A549 (cell line): ENCODE measurements at regions not wholly inside any gene's neighbourhood (a gene's known extent, or its start where the extent isn't known, plus 50 kb on each side); places are given as distances from the start of the nearest gene placed in this dataset.
A peak's percentile ranks its signal among the peaks of the same experiment; 100 is the strongest.

Experiments used
- ATAC-seq, 2 experiments: fragments of 200-7000 bp in 1 of 2; fragments of >200 bp in 1 of 2; cut with Nextera tagmentation in 1 of 2; cut with Tn5 transposase in 1 of 2; 3 replicates each; pipeline versions ENCODE4 v1.8.0 to v1.9.1; 2018 to 2020; ENCODE audit warnings: mild to moderate bottlenecking in 1 of 2, moderate library complexity in 1 of 2
- CTCF ChIA-PET: fragments of 300-600 bp; sonication (Branson Sonifier 250); formaldehyde crosslinking; extraction: SDS; loops from one replicate; lab custom pipeline; 2021; ENCODE audit warnings: antibody characterized with exemption, inconsistent platforms; lab: Yijun Ruan, JAX
- POLR2A ChIA-PET: fragments of 350-600 bp; formaldehyde crosslinking; extraction: SDS; loops from one replicate; lab custom pipeline; 2021; ENCODE audit warnings: antibody characterized with exemption, inconsistent platforms; lab: Yijun Ruan, JAX
- DNase-seq, 2 experiments: peaks; one replicate each; pipeline versions ENCODE4 v3.0.0 to v3.0.0-alpha.2; 2011 to 2016; ENCODE audit warnings: low read depth in 1 of 2, low spot score in 1 of 2
- FAIRE-seq: peaks from 2 replicates; lab custom pipeline; 2011; peaks lifted over from hg19 to GRCh38; lab: Jason Lieb, UNC
- H3K27ac ChIP-seq, 2 experiments: fragments of >200 bp; sonication (Bioruptor Twin); formaldehyde crosslinking; 3 replicates each; pipeline ENCODE4 v1.5.1; 2016 to 2017
- H3K4me1 ChIP-seq: fragments of >200 bp; sonication (Bioruptor Twin); formaldehyde crosslinking; 3 replicates; pipeline ENCODE4 v1.6.1; 2016
- H3K4me2 ChIP-seq: fragments of >200 bp; sonication (Bioruptor Twin); formaldehyde crosslinking; 3 replicates; pipeline ENCODE4 v1.6.1; 2016
- H3K4me3 ChIP-seq: fragments of >200 bp; sonication (Bioruptor Twin); formaldehyde crosslinking; 3 replicates; pipeline ENCODE4 v1.5.1; 2016
- H3K9me3 ChIP-seq: fragments of >200 bp; sonication (Bioruptor Twin); formaldehyde crosslinking; 3 replicates; pipeline ENCODE4 v1.6.1; 2016
- CBX8 ChIP-seq: fragments of 200-600 bp; sonication (generic); IDR thresholded peaks from 2 replicates; pipeline ENCODE4 v1.6.1; 2016
- CHD2 ChIP-seq: fragments of 150-350 bp; IDR thresholded peaks from 2 replicates; pipeline ENCODE4 v1.6.1; 2014; ENCODE audit warnings: low read length; ENCODE audit not compliant: partially characterized antibody
- CHD4 ChIP-seq: fragments of 200-600 bp; sonication (generic); IDR thresholded peaks from 2 replicates; pipeline ENCODE4 v1.6.1; 2016; ENCODE audit warnings: antibody characterized with exemption, mild to moderate bottlenecking, borderline replicate concordance
- EHMT2 ChIP-seq: fragments of 200-600 bp; sonication (generic); IDR thresholded peaks from 2 replicates; pipeline ENCODE4 v1.6.1; 2016; ENCODE audit warnings: antibody characterized with exemption, low read depth, mild to moderate bottlenecking, moderate library complexity
- EP300 ChIP-seq, 2 experiments: fragments of >200 bp; sonication (Bioruptor Twin); formaldehyde crosslinking; IDR thresholded peaks; 2 replicates in 1 of 2; 3 replicates in 1 of 2; pipeline ENCODE4 v1.6.1; 2016 to 2017
- ESRRA ChIP-seq: fragments of 150-350 bp; IDR thresholded peaks from 2 replicates; pipeline ENCODE4 v1.6.1; 2014; ENCODE audit warnings: mild to moderate bottlenecking, low read length, borderline replicate concordance
- GATA3 ChIP-seq: IDR thresholded peaks from 2 replicates; pipeline ENCODE4 v1.6.1; 2012; ENCODE audit warnings: borderline replicate concordance
- HOXA7 ChIP-seq: fragments of 250-450 bp; sonication (Bioruptor Pico); IDR thresholded peaks from 2 replicates; pipeline ENCODE4 v1.5.0; 2020; ENCODE audit warnings: mild to moderate bottlenecking, moderate library complexity
- NFE2L2 ChIP-seq: fragments of 150-350 bp; conservative IDR thresholded peaks from 2 replicates; pipeline ENCODE4 v1.6.1; 2014; ENCODE audit warnings: low read length
- NPAS2 ChIP-seq: fragments of 250-450 bp; sonication (Bioruptor Pico); IDR thresholded peaks from 2 replicates; pipeline ENCODE4 v1.8.0; 2022; ENCODE audit warnings: mild to moderate bottlenecking, moderate library complexity, borderline replicate concordance
- POLR2A ChIP-seq: IDR thresholded peaks from 2 replicates; pipeline ENCODE4 v1.6.1; 2012; ENCODE audit warnings: mild to moderate bottlenecking, low read length
- RAD21 ChIP-seq, 2 experiments: fragments of >200 bp in 1 of 2; sonication (Bioruptor Twin) in 1 of 2; formaldehyde crosslinking in 1 of 2; IDR thresholded peaks in 1 of 2; conservative IDR thresholded peaks in 1 of 2; 2 replicates in 1 of 2; 3 replicates in 1 of 2; pipeline ENCODE4 v1.6.1; 2012 to 2018; ENCODE audit warnings: inconsistent platforms in 1 of 2
- RNF2 ChIP-seq: fragments of 200-600 bp; sonication (generic); IDR thresholded peaks from 2 replicates; pipeline ENCODE4 v1.6.1; 2016; ENCODE audit warnings: low read depth, mild to moderate bottlenecking, antibody characterized with exemption, moderate library complexity, borderline replicate concordance
- SMC3 ChIP-seq: fragments of >200 bp; sonication (Bioruptor Twin); formaldehyde crosslinking; IDR thresholded peaks from 3 replicates; pipeline ENCODE4 v1.6.1; 2018; ENCODE audit warnings: inconsistent platforms
- TFCP2L1 ChIP-seq: fragments of 250-450 bp; sonication (Bioruptor Pico); IDR thresholded peaks from 2 replicates; pipeline ENCODE4 v1.5.0; 2021; ENCODE audit warnings: mild to moderate bottlenecking
- TP53 ChIP-seq: fragments of 250-450 bp; sonication (Bioruptor Pico); IDR thresholded peaks from 2 replicates; pipeline ENCODE4 v1.5.0; 2021; ENCODE audit warnings: mild to moderate bottlenecking, moderate library complexity
- ZC3H11A ChIP-seq: fragments of 450-650 bp; IDR thresholded peaks from 2 replicates; pipeline ENCODE4 v1.6.1; 2014; ENCODE audit warnings: antibody characterized with exemption, mild to moderate bottlenecking
- WGBS: methylation state at CpG from one replicate; pipeline ENCODE4 v1.1.6; 2017; ENCODE audit errors: missing lambda C conversion rate; 5-methylcytosine and 5-hydroxymethylcytosine counted together
- TF ChIP-seq, protein P1 (sequence below): IDR thresholded peaks from 2 replicates; pipeline ENCODE4 v1.6.1; 2012; ENCODE audit warnings: low read depth, borderline replicate concordance
- TF ChIP-seq, protein P2 (sequence below): fragments of 450-650 bp; IDR thresholded peaks from 2 replicates; pipeline ENCODE4 v1.6.1; 2014; ENCODE audit warnings: antibody characterized with exemption

DNA sequence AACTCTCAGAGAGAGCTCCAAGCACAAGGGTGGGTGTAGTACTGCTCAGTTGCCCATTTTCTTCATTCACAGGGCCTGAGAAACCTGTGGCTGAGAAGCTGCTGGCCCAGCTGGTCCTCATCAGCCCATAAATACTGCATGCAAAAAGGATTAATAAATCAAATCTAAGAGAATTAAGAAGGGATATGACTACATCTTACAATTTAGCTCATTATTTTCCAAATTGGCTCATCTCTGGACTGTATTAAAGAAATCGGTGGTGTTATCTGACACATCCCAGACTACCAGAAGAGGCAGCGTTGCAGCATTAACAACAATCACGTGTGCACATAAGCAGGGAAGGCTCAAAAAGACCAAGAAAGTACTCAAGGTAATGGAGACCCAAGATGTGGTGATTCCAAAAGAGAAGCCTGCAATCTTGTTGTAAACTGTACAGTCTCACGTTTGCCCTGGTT lies 90.7 kb downstream of the CD24 start:
- CTCF ChIA-PET: no interaction called here
- no peak overlapping the region for H3K4me3 ChIP-seq
- no peaks in the 10 kb centered on the region for H3K9me3 ChIP-seq
- POLR2A ChIA-PET: no interaction called here
- H3K27ac ChIP-seq: peak overlapping the region in 1 of 2 experiments; percentile 62; a peak in 3 of 6 replicates
- TF ChIP-seq CHD2 (no peak), TP53 (CRISPR knock-in tag) (no peak), EHMT2 (no peak), RAD21 (conservative IDR thresholded peaks at IDR 0.05 in 1 of 2, IDR thresholded peaks at IDR 0.05 in 1 of 2) (peak in 1 of 2 experiments; percentile 25; a peak in 2 of 5 replicates)
- DNase-seq (peak in 1 of 2 experiments; percentile 35), FAIRE-seq (no peak), ATAC-seq (peak; percentile 68 to 74; a peak in 4 of 6 replicates)
- H3K4me1 ChIP-seq: peaks cover 37% of the 10 kb centered on the region
- no peak overlapping the region for H3K4me2 ChIP-seq
- 60% methylated on average over 4 of the region's 4 CpGs for WGBS

- 84% methylated on average over 8 of the region's 8 CpGs for WGBS
- peaks cover 32% of the 10 kb centered on the region for H3K4me1 ChIP-seq
- TF ChIP-seq HOXA7 (no peak), CHD4 (no peak), ESRRA (no peak), RNF2 (no peak), CBX8 (no peak), TFCP2L1 (CRISPR knock-in tag) (no peak), SMC3 (no peak)
- TF ChIP-seq, all 56 proteins: peak for 0
- Histone ChIP-seq H3K27ac (peak overlapping the region in 1 of 2 experiments; percentile 62; a peak in 3 of 6 replicates), H3K9me3 (no peaks in the 10 kb centered on the region), H3K4me3 (no peak overlapping the region), H3K4me2 (no peak overlapping the region)
- ChIA-PET CTCF (interaction anchor here (0.6 kb wide), 1 partner anchor 379 kb away, joined by 3 read pairs; no protein-coding TSS in a partner anchor), POLR2A (no interaction called here)
- DNase-seq (no peak), FAIRE-seq (no peak), ATAC-seq (no peak)
Measured at GRCh38 chr6:106882601-106883518, 91.7 kb downstream of the CD24 start.

DNA sequence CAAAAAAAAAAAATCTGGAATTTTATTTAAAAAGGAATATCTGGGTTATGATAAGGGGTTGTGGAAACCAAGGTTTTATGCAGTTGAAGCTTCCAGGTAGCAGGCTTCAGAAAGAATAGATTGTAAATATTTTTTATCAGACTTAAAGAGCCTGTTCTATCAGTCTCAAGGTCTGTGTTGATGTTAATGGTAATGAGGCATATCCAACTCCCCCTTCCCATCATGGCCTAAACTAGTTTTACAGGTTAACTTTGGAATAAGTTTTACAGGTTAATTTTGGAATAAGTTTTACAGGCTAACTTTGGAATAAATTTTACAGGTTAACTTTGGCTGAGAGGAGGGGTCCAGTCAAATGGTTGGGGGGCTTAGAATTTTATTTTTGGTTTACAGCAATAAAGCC lies 92.4 kb downstream of the CD24 start:
- POLR2A ChIA-PET: no interaction called here
- DNase-seq: no peak
- peaks cover 25% of the 10 kb centered on the region for H3K4me1 ChIP-seq
- CTCF ChIA-PET: interaction anchor here (0.8 kb wide), 1 partner anchor 56 kb away, joined by 3 read pairs; no protein-coding TSS in a partner anchor
- H3K4me2 ChIP-seq: no peak overlapping the region
- H3K9me3 ChIP-seq: no peaks in the 10 kb centered on the region
- H3K27ac ChIP-seq: no peak overlapping the region
- TF ChIP-seq, protein P1, sequence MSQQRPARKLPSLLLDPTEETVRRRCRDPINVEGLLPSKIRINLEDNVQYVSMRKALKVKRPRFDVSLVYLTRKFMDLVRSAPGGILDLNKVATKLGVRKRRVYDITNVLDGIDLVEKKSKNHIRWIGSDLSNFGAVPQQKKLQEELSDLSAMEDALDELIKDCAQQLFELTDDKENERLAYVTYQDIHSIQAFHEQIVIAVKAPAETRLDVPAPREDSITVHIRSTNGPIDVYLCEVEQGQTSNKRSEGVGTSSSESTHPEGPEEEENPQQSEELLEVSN: no peak
- no peak for TF ChIP-seq EP300 (IDR thresholded peaks at IDR 0.05)
- TF ChIP-seq GATA3: no peak
- TF ChIP-seq ESRRA: no peak
- no peak for TF ChIP-seq RNF2
- TF ChIP-seq ZC3H11A: no peak
- TF ChIP-seq HOXA7: no peak
- no peak for TF ChIP-seq NPAS2
- no peak for TF ChIP-seq POLR2A
- no peak for TF ChIP-seq NFE2L2
- TF ChIP-seq SMC3: no peak
- TF ChIP-seq, protein P2, sequence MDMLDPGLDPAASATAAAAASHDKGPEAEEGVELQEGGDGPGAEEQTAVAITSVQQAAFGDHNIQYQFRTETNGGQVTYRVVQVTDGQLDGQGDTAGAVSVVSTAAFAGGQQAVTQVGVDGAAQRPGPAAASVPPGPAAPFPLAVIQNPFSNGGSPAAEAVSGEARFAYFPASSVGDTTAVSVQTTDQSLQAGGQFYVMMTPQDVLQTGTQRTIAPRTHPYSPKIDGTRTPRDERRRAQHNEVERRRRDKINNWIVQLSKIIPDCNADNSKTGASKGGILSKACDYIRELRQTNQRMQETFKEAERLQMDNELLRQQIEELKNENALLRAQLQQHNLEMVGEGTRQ: no peak
- no peak overlapping the region for H3K4me3 ChIP-seq
- ATAC-seq: no peak
- FAIRE-seq: no peak
